GM19372 (cell line): ENCODE measurements at regions not wholly inside any gene's neighbourhood (a gene's known extent, or its start where the extent isn't known, plus 50 kb on each side); places are given as distances from the start of the nearest gene placed in this dataset.

Experiments used
- ATAC-seq: cut with Tn5 transposase; IDR thresholded peaks from one replicate; pipeline ENCODE4 v1.9.1; 2021; ENCODE audit warnings: mild to moderate bottlenecking, low read depth, moderate library complexity; ENCODE audit not compliant: unreplicated experiment

- ATAC-seq, result no peak
These were observed 51.7 kb upstream of the RCN1 start for GRCh38 chr11:32039149-32039548.

DNA sequence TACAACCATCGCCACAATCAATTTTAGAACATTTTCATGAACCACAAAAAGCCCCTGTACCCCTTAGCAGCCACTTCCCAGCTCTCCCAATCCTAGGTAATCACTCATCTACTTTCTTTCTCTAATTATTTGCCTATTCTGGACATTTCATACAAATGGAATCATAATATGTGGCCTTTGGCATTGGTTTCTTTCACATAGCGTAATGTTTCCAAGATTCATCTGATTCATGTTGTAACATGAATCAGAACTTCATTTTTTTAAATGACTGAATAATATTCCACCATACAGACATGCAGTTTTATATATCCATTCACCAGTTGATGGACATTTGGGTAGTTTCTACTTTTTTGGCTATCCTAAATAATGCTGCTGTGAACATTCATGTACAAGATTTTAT lies 56.2 kb upstream of the RCN1 start:
- ATAC-seq, result no peak

DNA sequence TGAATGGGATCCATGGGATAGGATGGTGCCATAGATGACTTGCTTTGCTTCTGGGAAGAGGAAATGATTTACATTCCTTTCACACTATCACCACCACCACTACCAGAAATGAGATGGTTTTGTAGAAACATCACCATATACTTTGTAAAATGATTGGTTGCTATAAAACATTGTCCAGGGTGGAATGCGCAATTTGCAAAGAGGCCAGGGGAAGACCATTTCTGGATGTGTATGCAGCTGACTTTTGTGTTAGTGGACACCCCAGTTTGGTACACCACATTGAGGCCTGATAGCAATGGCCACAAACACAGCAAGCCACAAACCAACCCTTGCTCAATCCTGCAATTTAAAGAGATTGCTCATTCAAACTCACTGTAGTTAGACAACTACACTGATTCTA lies 56.7 kb upstream of the RCN1 start:
- no peak for ATAC-seq

- no peak for ATAC-seq
These were observed 57.4 kb upstream of the RCN1 start for GRCh38 chr11:32033491-32033890.

GRCh38 chr11:32033067-32033466 lies 57.8 kb upstream of the RCN1 start:
- ATAC-seq, result no peak

- ATAC-seq, result peak; percentile 42
These were observed 58.4 kb upstream of the RCN1 start for GRCh38 chr11:32032478-32032877.

DNA sequence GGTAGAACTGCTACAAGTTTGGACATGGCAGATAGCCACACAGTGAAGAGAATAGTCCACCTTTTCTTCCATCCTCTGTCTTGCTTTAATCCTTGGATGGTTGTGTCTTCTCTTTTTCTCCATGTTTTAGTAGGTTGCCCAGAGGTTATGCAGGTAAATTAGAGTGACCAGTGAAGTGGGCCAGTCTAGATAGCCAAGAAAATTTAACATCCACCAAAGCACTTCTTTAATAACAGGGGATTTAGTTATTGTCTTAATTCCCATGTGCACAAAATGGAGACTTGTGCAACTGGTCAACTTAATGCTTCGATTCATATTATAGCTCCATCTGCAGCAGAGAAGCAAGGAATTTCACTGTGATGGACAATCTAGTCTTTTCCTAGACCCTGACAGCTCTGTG lies 58.8 kb upstream of the RCN1 start:
- no peak for ATAC-seq

GRCh38 chr11:32030875-32031503 lies 59.9 kb upstream of the RCN1 start:
- no peak for ATAC-seq

DNA sequence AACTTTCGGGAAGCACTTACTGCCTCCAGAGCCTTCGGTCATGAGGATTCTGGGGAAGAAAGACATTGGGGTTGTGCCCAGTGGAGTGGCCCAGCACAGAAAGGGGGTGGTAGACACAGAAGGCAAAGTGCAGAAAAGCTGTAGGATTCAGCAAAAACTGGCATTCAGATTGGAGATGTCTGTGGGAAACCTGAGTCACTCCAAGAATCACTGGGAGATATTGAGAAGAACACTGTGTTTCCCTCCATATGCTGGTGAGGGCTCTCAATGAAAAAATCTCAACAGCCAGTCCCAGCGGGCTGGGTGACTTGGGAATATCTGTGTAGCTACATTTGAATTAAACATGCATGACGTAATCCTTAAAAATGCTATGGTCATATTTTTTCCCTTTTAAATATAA lies 61.2 kb upstream of the RCN1 start:
- no peak for ATAC-seq

DNA sequence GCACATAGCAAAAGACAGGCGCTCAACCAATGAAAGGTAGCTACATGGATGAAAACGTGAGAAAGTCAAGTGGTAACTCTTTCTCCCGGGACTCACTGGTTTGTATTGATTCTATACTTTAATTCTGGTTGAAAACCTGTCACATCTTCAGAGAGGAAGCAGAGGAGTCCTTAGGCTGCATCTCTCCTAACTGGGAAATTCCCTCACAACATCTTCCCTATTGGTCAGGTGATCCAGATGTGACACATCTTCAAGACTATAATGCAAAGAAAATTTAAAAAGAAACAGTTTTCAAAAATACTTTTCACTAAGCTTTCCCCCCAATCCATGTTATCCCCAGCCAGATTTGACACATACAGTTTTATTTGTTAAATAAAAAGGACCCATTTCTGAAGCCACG lies 62.7 kb upstream of the RCN1 start:
- no peak for ATAC-seq

GRCh38 chr11:32026766-32027165 lies 64.1 kb upstream of the RCN1 start:
- no peak for ATAC-seq

DNA sequence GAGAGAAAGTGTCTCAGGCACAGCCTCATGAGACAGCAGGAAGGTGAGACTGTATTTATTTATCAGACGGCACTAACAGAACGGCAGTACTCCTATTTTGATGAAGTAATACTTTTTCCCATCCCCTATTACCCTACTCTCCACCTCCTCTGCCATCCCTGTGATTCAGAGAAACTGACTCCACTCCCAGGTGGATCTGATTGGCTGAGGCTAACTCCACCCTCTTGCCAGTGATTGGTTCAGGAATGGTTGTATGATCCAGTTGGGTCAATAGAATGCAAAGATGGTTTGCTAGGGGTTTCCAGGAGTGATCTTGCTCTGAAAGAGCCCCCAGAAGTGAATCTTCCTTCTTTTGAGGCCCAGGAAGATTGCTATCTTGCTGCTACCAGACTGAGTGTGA lies 65.9 kb upstream of the RCN1 start:
- no peak for ATAC-seq

GRCh38 chr11:32023370-32024305 lies 67.2 kb upstream of the RCN1 start:
- no peak for ATAC-seq

- ATAC-seq, result no peak
These were observed 72.2 kb upstream of the RCN1 start for GRCh38 chr11:32018672-32019071.

- no peak for ATAC-seq
These were observed 74.8 kb upstream of the RCN1 start for GRCh38 chr11:32016111-32016510.

GRCh38 chr11:32015427-32015826 lies 75.4 kb upstream of the RCN1 start:
- ATAC-seq, result no peak

DNA sequence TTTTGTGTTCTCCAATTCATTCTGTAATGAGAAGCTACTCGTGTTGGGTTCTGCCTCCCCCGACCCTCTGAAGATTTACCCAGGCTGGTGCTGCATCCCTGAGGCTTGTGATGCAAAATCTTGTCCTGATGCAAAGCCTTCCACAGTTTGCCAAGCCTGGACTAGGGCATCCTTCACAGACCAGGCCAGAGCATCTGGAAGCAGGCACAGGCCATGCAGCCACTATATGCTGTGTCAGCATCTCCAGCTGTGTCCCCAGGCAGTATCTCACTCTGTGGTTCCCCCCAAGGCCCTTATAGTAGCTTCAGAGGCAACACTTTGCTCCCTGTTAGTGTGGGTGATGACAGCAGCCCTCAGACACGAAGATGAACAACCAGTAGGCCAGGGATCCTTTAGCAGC lies 77.3 kb upstream of the RCN1 start:
- no peak for ATAC-seq

GRCh38 chr11:32012049-32012448 lies 78.8 kb upstream of the RCN1 start:
- no peak for ATAC-seq

- no peak for ATAC-seq
These were observed 81.9 kb upstream of the RCN1 start for GRCh38 chr11:32008880-32009551.

- ATAC-seq, result peak; percentile 71
These were observed 84.0 kb upstream of the RCN1 start for GRCh38 chr11:32006799-32007388.

GRCh38 chr11:32005786-32006416 lies 85.0 kb upstream of the RCN1 start:
- ATAC-seq, result no peak
